ENCODE measurements at regions not wholly inside any gene's neighbourhood (a gene's known extent, or its start where the extent isn't known, plus 50 kb on each side); places are given as distances from the start of the nearest gene placed in this dataset.
"Not testable (repeated sequence)": the region's sequence is repeated elsewhere in the genome, so short reads cannot be mapped to it uniquely, and the experiment has no call there.

DNA sequence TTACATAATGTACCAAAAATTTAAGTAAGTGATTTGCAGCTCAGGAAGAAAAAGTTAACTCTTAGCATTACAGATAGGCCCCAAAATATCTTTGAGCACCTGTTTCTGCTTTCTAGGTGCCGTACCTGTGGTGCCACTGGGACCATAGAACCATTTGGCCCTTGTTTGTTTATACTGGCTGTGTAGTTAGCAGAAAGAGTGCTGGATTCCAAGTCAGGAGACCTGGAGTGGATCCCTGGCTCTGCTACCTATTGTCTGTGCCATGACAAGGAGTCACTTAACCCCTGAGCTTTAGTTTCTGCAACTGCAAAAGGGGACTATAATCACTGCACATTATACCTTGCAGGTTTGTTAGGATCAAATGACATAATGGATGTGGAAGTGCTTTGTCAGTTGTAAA is 137.8 kb upstream of the GPR101 start:
- Mint-ChIP-seq H3K36me3 (peaks cover 0 to 2% (median 0%) of the 10 kb centered on the region in 3 donors), H3K27ac (no peak overlapping the region), H3K27me3 (peaks cover 0 to 4% (median 0%) of the 10 kb centered on the region in 5 donors), H3K4me3 (no peak overlapping the region), H3K9me3 (peaks cover 0 to 1% (median 0%) of the 10 kb centered on the region in 9 donors), H3K4me1 (peaks cover 0 to 9% (median 0%) of the 10 kb centered on the region in 4 donors)
- POLR2A ChIA-PET: no interaction called here
- ATAC-seq (no peak), DNase-seq (no peak)

DNA sequence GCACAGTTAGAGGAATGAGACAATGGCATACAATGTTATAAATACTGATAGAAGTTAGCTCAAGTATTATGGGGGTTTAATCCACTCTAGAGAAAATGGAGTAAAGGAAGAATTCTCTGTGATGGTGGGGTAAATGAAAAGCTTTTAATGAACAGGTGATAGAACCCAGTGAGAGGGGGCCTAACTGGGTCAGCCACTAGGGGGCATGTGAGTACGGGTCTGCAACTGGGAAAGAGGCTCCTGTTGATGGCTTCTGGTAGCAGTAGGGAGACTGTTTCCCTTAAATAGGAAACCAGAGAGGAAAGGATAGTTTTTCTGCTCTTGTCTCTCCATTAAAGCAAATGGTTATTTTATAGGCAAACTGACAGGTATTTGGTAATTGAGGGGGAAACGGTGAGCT is 132.8 kb upstream of the GPR101 start:
- POLR2A ChIA-PET: no interaction called here
- DNase-seq (peak in 1 of 10 donors; percentile 15), ATAC-seq (no peak)
- H3K27me3 Mint-ChIP-seq: peaks cover 0 to 14% (median 0%) of the 10 kb centered on the region in 5 donors
- H3K9me3 Mint-ChIP-seq: no peaks in the 10 kb centered on the region
- no peaks in the 10 kb centered on the region for H3K36me3 Mint-ChIP-seq
- H3K27ac Mint-ChIP-seq: no peak overlapping the region
- peaks cover 0 to 1% (median 0%) of the 10 kb centered on the region in 4 donors for H3K4me1 Mint-ChIP-seq
- no peak overlapping the region for H3K4me3 Mint-ChIP-seq

- POLR2A ChIA-PET: no interaction called here
- H3K27ac Mint-ChIP-seq: no peak overlapping the region
- no peaks in the 10 kb centered on the region for H3K4me1 Mint-ChIP-seq
- DNase-seq (no peak), ATAC-seq (no peak)
- no peak overlapping the region for H3K4me3 Mint-ChIP-seq
- H3K9me3 Mint-ChIP-seq: no peaks in the 10 kb centered on the region
- H3K27me3 Mint-ChIP-seq: peaks cover 0 to 14% (median 0%) of the 10 kb centered on the region in 5 donors
- H3K36me3 Mint-ChIP-seq: no peaks in the 10 kb centered on the region
These were observed 130.5 kb upstream of the GPR101 start for GRCh38 chrX:137164329-137164728.

- H3K4me3 Mint-ChIP-seq: no peak overlapping the region
- H3K4me1 Mint-ChIP-seq: no peaks in the 10 kb centered on the region
- H3K36me3 Mint-ChIP-seq: peaks cover 0 to 7% (median 3%) of the 10 kb centered on the region in 3 donors
- POLR2A ChIA-PET: no interaction called here
- H3K27me3 Mint-ChIP-seq: peaks cover 0 to 33% (median 10%) of the 10 kb centered on the region in 5 donors
- H3K27ac Mint-ChIP-seq: no peak overlapping the region
- H3K9me3 Mint-ChIP-seq: peaks cover 0 to 4% (median 2%) of the 10 kb centered on the region in 9 donors
- no peak for ATAC-seq
- DNase-seq: no peak
These were observed 117.6 kb upstream of the GPR101 start for GRCh38 chrX:137151403-137151802.

GRCh38 chrX:137143864-137144263 is 110.1 kb upstream of the GPR101 start:
- Mint-ChIP-seq H3K4me1 (no peaks in the 10 kb centered on the region), H3K4me3 (no peak overlapping the region), H3K9me3 (peaks cover 0 to 2% (median 0%) of the 10 kb centered on the region in 9 donors), H3K36me3 (no peaks in the 10 kb centered on the region), H3K27me3 (peaks cover 0 to 6% (median 2%) of the 10 kb centered on the region in 5 donors), H3K27ac (no peak overlapping the region)
- POLR2A ChIA-PET: no interaction called here
- DNase-seq (no peak), ATAC-seq (no peak)

- H3K27ac Mint-ChIP-seq, POLR2A ChIA-PET, DNase-seq, ATAC-seq, H3K4me1 Mint-ChIP-seq, H3K4me3 Mint-ChIP-seq, H3K36me3 Mint-ChIP-seq: not testable (repeated sequence)
- peaks cover 5 to 19% (median 6%) of the 10 kb centered on the region in 5 donors for H3K27me3 Mint-ChIP-seq
- H3K9me3 Mint-ChIP-seq: peaks cover 0 to 33% (median 11%) of the 10 kb centered on the region in 9 donors
These were observed 88.9 kb upstream of the GPR101 start for GRCh38 chrX:137122651-137123050.

DNA sequence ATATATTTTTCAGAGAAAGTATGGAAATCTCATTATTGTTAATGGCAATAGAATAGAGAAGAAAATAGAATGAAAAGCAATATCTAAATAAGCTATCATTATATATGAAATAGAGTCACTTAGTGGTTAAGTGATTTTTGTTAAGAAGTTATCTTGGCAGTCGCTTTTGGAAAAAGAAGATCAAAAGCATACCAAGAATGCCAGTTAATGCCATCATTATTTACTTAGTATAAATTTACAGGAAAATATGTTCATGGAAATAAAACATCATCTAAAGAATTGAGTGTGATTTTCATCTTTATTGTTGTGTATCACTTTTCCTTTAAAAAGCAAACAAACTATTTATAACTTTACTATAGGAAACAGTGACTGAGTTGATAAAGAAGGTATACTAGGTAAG is 85.3 kb upstream of the GPR101 start:
- ATAC-seq: no peak
- H3K27ac Mint-ChIP-seq: no peak overlapping the region
- no peak overlapping the region for H3K4me3 Mint-ChIP-seq
- H3K9me3 Mint-ChIP-seq: peaks cover 0 to 13% (median 0%) of the 10 kb centered on the region in 9 donors
- H3K4me1 Mint-ChIP-seq: no peaks in the 10 kb centered on the region
- no peak for DNase-seq
- H3K36me3 Mint-ChIP-seq: no peaks in the 10 kb centered on the region
- POLR2A ChIA-PET: no interaction called here
- peaks cover 4 to 38% (median 14%) of the 10 kb centered on the region in 5 donors for H3K27me3 Mint-ChIP-seq

- ATAC-seq: no peak
- peaks cover 4 to 38% (median 14%) of the 10 kb centered on the region in 5 donors for H3K27me3 Mint-ChIP-seq
- DNase-seq: no peak
- no peak overlapping the region for H3K4me3 Mint-ChIP-seq
- H3K4me1 Mint-ChIP-seq: no peaks in the 10 kb centered on the region
- H3K27ac Mint-ChIP-seq: no peak overlapping the region
- peaks cover 0 to 8% (median 0%) of the 10 kb centered on the region in 9 donors for H3K9me3 Mint-ChIP-seq
- H3K36me3 Mint-ChIP-seq: no peaks in the 10 kb centered on the region
- POLR2A ChIA-PET: no interaction called here
These were observed 84.7 kb upstream of the GPR101 start for GRCh38 chrX:137118536-137118935.

DNA sequence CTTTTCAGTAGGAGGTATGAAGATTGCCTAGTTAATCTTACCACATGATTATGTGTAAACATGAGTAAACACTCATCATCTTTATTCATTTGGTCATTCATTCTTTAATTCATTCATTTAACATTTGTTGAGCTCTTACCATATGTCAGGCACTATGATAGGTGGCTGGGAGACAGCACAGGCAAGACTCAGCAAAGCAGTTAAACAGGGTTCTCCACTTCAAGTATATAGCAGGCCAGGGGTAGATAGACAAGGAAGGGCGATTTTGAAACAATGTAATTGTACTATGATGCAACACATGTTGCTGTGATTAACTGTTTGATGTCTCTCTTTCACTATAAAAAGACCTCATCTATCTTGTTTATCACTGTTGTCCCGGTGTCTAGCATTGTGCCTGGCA is 84.3 kb upstream of the GPR101 start:
- ATAC-seq: no peak
- Mint-ChIP-seq H3K4me1 (no peaks in the 10 kb centered on the region), H3K4me3 (no peak overlapping the region), H3K27me3 (peaks cover 4 to 38% (median 14%) of the 10 kb centered on the region in 5 donors), H3K27ac (no peak overlapping the region), H3K9me3 (peaks cover 0 to 6% (median 0%) of the 10 kb centered on the region in 9 donors), H3K36me3 (no peaks in the 10 kb centered on the region)
- POLR2A ChIA-PET: no interaction called here
- no peak for DNase-seq

DNA sequence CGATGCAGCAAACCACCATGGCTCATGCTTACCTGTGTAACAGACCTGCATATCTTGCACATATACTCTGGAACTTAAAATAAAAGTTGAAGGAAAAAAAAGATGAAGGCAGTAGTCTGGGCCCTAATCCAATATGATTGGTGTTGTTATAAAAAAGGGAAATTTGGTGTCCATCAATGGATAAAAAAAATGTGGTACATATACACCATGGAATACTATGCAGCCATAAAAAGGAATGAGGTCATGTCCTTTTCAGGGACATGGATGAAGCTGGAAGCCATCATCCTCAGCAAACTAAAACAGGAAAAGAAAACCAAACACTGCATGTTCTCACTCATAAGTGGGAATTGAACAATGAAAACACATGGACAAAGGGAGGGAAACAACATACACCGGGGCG is 74.1 kb upstream of the GPR101 start:
- ATAC-seq, POLR2A ChIA-PET, H3K4me3 Mint-ChIP-seq, H3K36me3 Mint-ChIP-seq, H3K4me1 Mint-ChIP-seq, H3K27ac Mint-ChIP-seq, DNase-seq: not testable (repeated sequence)
- Mint-ChIP-seq H3K27me3 (peaks cover 3 to 10% (median 6%) of the 10 kb centered on the region in 5 donors), H3K9me3 (peaks cover 0 to 11% (median 3%) of the 10 kb centered on the region in 9 donors)

- no peak overlapping the region for H3K27ac Mint-ChIP-seq
- no peaks in the 10 kb centered on the region for H3K4me1 Mint-ChIP-seq
- no peak overlapping the region for H3K4me3 Mint-ChIP-seq
- H3K36me3 Mint-ChIP-seq: no peaks in the 10 kb centered on the region
- no peak for DNase-seq
- H3K27me3 Mint-ChIP-seq: peaks cover 3 to 39% (median 8%) of the 10 kb centered on the region in 5 donors
- no peak for ATAC-seq
- POLR2A ChIA-PET: no interaction called here
- H3K9me3 Mint-ChIP-seq: no peaks in the 10 kb centered on the region
These were observed 67.6 kb upstream of the GPR101 start for GRCh38 chrX:137101273-137101990.

Measured in naive thymus-derived CD8-positive, alpha-beta T cell (primary cell).